ENCODE measurements at regions not wholly inside any gene's neighbourhood (a gene's known extent, or its start where the extent isn't known, plus 50 kb on each side); places are given as distances from the start of the nearest gene placed in this dataset.

DNA sequence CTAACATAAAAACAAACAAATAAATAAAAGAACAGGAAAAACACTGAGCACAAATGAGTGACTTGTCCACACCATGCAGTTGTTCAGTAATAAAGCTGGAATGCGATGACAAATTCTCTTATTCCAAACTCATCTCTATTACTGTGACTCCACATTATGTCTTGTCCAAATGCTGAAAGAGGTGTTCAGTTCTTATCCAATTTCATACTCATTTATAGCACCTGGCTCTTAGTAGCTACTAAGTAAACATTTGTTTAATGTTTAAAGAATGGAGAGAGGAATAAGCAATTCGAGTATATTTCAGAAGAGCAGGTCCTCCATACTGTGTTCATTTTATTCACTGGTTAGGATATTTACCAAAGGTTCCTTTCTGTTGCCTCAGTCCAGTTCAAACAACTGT is 439.0 kb upstream of the JAG1 start:
- H3K9me3 ChIP-seq (ENCODE audit: control insufficient read depth, insufficient read depth, low read length) = no peaks in the 10 kb centered on the region
- H3K4me1 ChIP-seq (ENCODE audit: insufficient read depth, low read length) = no peaks in the 10 kb centered on the region; the same call in 1 of the 2 replicates
- no peaks in the 10 kb centered on the region for H3K36me3 ChIP-seq (ENCODE audit: insufficient read depth, low read length)
- H3K9ac ChIP-seq (ENCODE audit: low read depth, low read length) = no peak overlapping the region

DNA sequence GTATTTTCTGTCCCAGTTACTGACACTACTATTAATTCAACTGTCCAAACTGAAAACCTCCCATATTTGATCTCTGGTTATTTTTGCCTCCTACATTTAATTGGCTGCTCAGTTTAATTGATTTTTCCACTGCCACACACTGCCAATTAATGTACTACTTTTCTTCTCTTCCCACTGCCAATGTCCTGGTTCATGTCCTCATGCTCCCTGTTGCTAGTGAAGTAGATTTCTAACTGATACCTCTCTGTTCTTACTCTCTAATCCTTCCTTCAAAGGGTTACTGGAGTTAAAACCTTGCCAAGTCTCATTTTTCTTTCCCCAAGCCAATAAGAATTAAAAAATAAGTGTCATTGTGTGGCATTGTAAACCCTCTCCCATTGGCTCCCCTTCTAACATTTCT is 440.6 kb upstream of the JAG1 start:
- Histone ChIP-seq H3K9ac (ENCODE audit: low read depth, low read length) (no peak overlapping the region), H3K4me1 (ENCODE audit: insufficient read depth, low read length) (no peaks in the 10 kb centered on the region), H3K9me3 (ENCODE audit: control insufficient read depth, insufficient read depth, low read length) (no peaks in the 10 kb centered on the region), H3K36me3 (ENCODE audit: insufficient read depth, low read length) (no peaks in the 10 kb centered on the region)

DNA sequence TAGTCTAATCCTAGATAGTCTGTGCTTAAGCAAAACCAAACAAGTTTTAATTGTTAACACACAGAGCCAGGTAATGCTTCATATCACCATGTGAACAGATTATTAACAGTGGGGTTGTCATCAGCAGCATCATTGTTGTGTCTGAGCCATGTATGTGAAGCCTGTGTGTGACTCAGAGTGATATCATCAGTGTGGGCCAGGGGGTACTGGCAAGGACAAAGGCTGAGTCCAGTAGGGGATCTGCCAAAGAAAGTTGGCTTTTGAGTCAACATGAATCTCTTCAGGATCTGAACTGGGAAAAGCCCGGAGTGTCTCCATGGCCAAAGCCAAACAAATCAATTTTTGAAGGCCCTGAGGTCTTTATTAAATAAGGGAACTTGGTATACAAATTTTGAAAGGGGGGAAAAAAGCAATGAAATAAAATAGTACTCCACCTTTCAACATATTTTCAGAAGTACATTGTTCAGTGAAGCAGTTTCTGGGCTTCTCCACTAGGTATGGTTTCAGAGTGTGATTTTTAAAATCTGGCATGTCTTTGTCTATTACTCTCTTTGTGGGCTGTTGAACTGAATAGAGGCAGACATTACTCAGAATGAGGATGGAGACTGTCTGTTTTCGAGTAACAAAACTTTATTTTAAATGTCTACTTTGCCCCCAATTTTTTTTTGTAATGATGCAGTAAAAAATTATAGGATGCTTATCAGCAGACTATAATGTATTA is 444.2 kb upstream of the JAG1 start:
- Histone ChIP-seq H3K9me3 (ENCODE audit: control insufficient read depth, insufficient read depth, low read length) (no peaks in the 10 kb centered on the region), H3K36me3 (ENCODE audit: insufficient read depth, low read length) (no peaks in the 10 kb centered on the region), H3K4me1 (ENCODE audit: insufficient read depth, low read length) (no peaks in the 10 kb centered on the region), H3K9ac (ENCODE audit: low read depth, low read length) (no peak overlapping the region)

DNA sequence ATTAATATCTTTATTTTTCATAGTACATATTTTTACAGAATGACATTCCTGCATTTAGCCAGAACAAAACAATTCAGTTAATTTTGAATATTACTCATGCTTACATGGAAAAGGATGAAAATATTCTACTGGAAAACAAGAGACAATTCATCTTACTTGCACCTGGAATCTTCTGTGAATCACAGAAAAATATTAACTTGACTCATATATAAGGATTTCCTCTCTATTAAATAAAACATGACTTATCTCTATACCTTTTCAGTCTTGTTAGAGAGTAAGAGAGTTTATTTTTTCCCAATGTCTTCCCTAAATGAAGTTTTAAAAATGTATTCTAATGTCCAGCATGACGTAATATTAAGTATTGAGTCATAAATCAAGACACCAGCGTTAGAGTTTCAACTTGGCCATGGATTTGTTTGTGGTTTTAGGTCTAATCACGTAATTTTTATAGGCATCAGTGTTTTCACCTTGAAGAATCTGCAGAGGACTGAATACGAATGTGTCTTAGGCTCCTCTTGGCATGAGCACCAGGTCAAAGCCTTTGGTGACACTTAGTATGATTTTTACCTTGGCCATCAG is 445.1 kb upstream of the JAG1 start:
- no peaks in the 10 kb centered on the region for H3K4me1 ChIP-seq (ENCODE audit: insufficient read depth, low read length)
- H3K9ac ChIP-seq (ENCODE audit: low read depth, low read length) = no peak overlapping the region
- H3K36me3 ChIP-seq (ENCODE audit: insufficient read depth, low read length) = no peaks in the 10 kb centered on the region
- H3K9me3 ChIP-seq (ENCODE audit: control insufficient read depth, insufficient read depth, low read length) = no peaks in the 10 kb centered on the region

DNA sequence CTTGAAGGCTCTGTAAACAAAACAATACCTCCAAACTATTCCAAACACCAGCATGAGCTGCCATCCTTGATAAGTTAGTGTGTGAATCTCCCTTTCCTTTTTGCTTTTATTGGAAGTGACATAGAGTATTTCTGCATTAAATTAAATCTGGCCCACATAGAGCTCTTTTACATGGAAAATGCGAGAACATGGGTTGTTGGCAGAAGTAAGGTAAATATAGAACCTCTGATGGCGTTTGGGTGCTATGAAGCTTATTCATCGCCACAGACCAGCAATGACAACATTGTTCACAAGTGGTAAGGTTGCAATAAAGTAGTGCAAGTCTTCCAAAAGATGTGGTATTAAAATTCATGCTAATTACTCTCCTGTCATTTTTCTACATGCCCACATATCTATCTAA is 445.8 kb upstream of the JAG1 start:
- Histone ChIP-seq H3K9me3 (ENCODE audit: control insufficient read depth, insufficient read depth, low read length) (no peaks in the 10 kb centered on the region), H3K36me3 (ENCODE audit: insufficient read depth, low read length) (no peaks in the 10 kb centered on the region), H3K9ac (ENCODE audit: low read depth, low read length) (no peak overlapping the region), H3K4me1 (ENCODE audit: insufficient read depth, low read length) (no peaks in the 10 kb centered on the region)

DNA sequence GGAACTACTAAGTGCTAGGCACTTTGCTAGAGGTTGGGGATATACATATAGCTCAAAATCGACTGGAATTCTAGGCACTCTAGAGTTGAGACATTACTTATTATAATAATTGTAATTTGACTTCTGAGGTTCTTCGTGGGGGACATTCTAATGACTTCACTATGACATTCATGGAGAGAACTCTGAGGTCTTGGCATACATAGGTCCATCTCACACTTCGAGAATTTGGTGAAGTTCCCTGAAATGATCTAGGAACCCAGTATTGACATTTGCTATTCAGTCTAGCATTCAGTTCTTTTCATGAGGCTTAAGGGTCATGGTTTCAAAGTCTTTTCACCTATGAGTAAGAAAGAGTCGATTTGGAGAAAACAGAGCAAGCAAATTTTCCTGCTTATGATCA is 446.6 kb upstream of the JAG1 start:
- H3K9me3 ChIP-seq (ENCODE audit: control insufficient read depth, insufficient read depth, low read length) = no peaks in the 10 kb centered on the region
- no peak overlapping the region for H3K9ac ChIP-seq (ENCODE audit: low read depth, low read length)
- no peaks in the 10 kb centered on the region for H3K4me1 ChIP-seq (ENCODE audit: insufficient read depth, low read length)
- H3K36me3 ChIP-seq (ENCODE audit: insufficient read depth, low read length) = no peaks in the 10 kb centered on the region

DNA sequence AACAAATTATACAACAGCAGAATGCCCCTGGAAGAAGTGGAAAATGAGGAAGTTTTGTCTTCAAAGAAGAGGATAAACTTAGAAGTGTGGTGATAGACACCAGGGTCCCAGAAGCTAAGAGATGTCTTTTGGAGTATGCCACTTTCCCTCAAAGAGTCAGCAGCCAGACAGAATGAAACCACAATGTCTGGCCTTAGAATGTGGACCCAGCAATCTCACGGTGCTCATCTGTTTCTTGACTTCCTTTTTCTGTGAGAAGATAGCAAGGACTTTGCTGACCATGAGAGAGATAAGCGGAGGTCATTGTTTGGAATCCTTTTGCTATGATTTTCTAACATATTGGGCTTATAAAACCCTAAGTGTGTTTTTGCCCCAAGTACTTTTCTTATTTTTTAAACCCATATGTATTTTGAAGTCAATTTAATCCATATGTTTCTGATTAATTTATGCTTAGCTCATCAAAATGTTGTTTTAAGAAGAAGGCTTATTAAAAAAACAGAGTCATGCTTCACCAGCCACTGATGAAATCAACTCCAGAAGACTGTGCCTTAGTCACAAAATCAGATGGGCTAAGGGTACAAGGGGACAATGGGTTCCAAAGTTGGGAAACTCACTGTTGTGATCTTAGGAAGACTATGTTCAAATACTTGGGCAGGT is 451.2 kb upstream of the JAG1 start:
- Histone ChIP-seq H3K4me1 (ENCODE audit: insufficient read depth, low read length) (no peaks in the 10 kb centered on the region), H3K36me3 (ENCODE audit: insufficient read depth, low read length) (no peaks in the 10 kb centered on the region), H3K9ac (ENCODE audit: low read depth, low read length) (no peak overlapping the region), H3K9me3 (ENCODE audit: control insufficient read depth, insufficient read depth, low read length) (no peaks in the 10 kb centered on the region)

DNA sequence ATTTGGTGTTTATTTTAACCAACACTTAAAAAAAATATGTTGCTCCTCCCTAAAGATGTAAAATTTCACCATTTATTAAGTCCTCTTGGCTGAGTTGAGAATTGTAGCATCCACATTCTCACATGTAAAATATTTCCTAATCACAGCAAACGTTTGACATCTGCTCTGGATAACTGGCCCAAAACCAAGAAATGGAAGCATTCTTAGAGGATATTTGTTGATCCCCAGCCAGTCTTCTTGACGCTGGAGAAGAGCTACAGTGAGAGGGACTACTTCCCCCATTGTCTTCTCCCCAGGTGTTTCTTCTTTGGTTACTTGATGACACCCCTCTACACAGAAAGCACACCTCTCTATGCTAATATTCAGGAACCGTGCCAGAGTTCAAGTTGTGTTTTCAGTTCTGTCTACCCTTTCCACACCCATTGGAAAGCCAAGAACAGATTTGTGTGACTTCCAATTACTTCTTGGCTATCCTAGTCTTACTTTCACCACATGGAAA is 454.5 kb upstream of the JAG1 start:
- Histone ChIP-seq H3K9ac (ENCODE audit: low read depth, low read length) (no peak overlapping the region), H3K4me1 (ENCODE audit: insufficient read depth, low read length) (no peaks in the 10 kb centered on the region)

DNA sequence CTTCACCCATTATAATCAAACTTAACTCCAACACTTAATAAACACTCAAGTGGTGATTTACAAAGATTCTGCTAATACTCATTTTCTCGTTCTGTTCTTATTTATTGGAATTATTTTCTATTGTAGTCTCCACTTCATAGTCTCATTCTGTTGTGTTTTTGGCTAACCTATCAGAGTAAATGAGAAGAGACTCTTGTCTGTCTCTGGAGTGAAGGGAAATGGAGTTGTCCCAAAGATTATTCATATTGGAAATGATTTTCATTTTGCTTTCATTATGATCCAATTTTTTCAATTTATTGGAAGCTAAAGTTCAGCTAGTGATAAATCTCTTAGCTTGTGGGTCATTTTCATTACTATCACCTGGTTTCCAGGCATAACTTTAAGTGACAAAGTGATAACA is 454.9 kb upstream of the JAG1 start:
- Histone ChIP-seq H3K9me3 (ENCODE audit: control insufficient read depth, insufficient read depth, low read length) (no peaks in the 10 kb centered on the region), H3K4me1 (ENCODE audit: insufficient read depth, low read length) (no peaks in the 10 kb centered on the region), H3K36me3 (ENCODE audit: insufficient read depth, low read length) (no peaks in the 10 kb centered on the region), H3K9ac (ENCODE audit: low read depth, low read length) (no peak overlapping the region)

More for the DNA sequence above, 454.5 kb upstream of the JAG1 start:
- Histone ChIP-seq H3K9me3 (ENCODE audit: control insufficient read depth, insufficient read depth, low read length) (no peaks in the 10 kb centered on the region), H3K36me3 (ENCODE audit: insufficient read depth, low read length) (no peaks in the 10 kb centered on the region)

DNA sequence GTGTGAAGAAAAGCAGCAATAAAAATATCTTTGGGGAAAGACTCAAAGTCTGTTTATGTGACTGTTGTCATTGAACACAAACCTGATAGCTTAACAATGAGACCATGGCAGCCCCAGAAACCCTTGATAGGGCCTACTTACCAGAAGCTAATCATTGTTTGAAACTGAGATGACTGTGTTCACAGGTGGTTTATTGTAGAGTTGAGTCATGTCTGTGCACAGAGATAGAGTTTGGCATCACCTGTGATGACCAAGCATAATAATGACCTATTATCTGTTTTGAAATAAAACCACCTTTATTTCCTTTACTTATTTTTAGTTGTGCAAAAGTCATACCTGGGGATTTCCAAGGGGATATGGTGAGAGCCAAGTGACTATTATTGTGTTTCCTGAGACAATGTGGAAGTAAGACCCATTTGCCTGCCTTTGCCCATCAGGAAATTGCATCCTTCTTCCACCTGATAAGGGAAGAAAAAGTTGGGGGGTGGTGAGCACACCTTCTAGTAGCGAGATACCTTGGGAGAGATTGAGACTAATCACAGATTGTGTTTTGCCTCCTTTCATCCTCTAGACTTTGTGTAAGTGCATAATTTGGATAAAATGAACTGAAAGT is 456.9 kb upstream of the JAG1 start:
- no peaks in the 10 kb centered on the region for H3K36me3 ChIP-seq (ENCODE audit: insufficient read depth, low read length)

DNA sequence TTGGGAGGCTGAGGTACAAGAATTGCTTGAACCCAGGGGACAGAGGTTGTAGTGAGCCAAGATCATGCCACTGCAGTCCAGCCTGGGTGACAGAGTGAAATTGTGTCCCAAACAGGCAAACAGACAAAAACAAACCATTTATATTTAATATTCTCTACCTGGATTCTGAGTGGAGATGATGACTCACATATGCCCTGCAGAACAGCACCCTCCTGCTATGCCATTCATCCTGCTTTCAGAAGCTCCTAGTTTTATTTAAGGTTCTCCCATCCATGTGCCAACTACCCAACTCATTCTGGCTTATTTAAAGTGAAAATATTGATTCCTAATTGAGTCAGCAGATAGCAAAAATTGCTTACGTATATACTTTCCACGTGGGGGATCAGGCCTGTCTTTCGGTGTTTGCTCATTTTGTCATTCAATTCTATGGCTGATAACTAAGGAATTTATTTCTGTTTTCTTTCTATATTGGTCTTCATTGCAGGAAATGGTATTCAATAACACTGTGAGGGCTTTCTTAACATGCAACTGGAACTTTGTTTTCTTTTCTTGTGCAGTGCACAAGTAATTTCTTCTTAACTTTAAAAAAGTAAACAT is 459.1 kb upstream of the JAG1 start:
- H3K36me3 ChIP-seq (ENCODE audit: insufficient read depth, low read length) = no peaks in the 10 kb centered on the region
- no peaks in the 10 kb centered on the region for H3K9me3 ChIP-seq (ENCODE audit: control insufficient read depth, insufficient read depth, low read length)
- no peak overlapping the region for H3K9ac ChIP-seq (ENCODE audit: low read depth, low read length)
- no peaks in the 10 kb centered on the region for H3K4me1 ChIP-seq (ENCODE audit: insufficient read depth, low read length)

More for the DNA sequence above, 456.9 kb upstream of the JAG1 start:
- Histone ChIP-seq H3K4me1 (ENCODE audit: insufficient read depth, low read length) (no peaks in the 10 kb centered on the region), H3K9ac (ENCODE audit: low read depth, low read length) (no peak overlapping the region), H3K9me3 (ENCODE audit: control insufficient read depth, insufficient read depth, low read length) (no peaks in the 10 kb centered on the region)

DNA sequence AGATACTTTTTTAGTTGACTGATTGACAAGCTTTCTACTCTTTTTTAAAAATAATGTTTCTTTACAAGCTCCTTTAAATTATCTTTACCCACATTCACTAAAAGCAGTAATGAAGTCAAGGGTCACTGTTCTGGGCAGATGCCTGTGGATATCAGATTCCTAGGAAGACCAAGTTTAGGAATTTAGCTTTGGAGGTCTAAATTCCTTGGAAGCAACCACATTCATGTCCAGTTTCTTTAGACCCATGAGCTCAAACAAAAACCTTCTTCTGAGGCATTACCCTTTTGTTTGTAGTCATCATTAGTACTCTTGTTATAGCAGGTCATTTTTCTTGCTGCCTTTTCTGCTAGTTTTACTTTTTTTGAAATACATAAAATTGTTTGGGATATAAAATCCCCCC is 462.9 kb upstream of the JAG1 start:
- Histone ChIP-seq H3K9ac (ENCODE audit: low read depth, low read length) (no peak overlapping the region), H3K9me3 (ENCODE audit: control insufficient read depth, insufficient read depth, low read length) (0 out of 2 replicates have a peak, but pooled peaks cover 2% of the 10 kb centered on the region), H3K36me3 (ENCODE audit: insufficient read depth, low read length) (no peaks in the 10 kb centered on the region), H3K4me1 (ENCODE audit: insufficient read depth, low read length) (no peaks in the 10 kb centered on the region)

DNA sequence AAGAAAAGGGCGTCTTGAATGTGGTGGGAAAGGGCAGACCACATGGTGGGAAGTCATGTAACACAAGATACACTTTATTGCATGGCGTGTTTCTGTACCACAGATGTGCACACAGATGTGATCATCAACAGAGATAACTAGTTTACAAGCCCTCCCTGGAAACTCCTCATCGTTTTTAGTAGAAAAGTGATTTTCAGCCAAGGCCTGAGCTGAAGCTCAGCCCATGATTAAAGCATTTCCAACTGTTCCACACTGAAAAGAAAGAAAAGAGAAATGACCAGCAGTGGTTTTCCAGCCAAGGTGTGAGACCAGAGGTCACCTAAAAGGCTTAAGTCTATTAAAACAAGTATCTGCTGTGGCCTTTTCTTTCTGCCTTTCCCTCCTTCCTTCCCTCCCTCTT is 463.9 kb upstream of the JAG1 start:
- H3K9ac ChIP-seq (ENCODE audit: low read depth, low read length) = no peak overlapping the region
- no peaks in the 10 kb centered on the region for H3K36me3 ChIP-seq (ENCODE audit: insufficient read depth, low read length)
- no peaks in the 10 kb centered on the region for H3K4me1 ChIP-seq (ENCODE audit: insufficient read depth, low read length)
- 0 out of 2 replicates have a peak, but pooled peaks cover 2% of the 10 kb centered on the region for H3K9me3 ChIP-seq (ENCODE audit: control insufficient read depth, insufficient read depth, low read length)

DNA sequence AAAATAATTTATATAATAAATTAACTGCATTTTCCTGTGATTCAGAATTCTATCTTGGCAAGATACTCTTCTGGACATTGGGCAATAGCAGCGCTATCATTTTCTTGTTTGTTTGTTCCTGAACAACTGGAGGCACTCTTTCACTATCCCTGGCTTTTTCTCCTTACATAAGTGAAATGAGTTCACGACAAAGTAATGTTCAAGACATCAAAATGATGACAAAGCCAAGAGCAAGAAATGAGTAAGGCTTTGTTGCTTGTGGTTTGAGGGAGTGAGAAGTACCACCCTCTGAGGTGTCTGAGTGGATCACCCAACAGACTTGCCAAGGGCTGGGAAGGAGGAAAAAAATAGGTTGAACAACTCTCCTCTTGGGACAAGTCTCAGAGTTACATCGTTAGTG is 466.6 kb upstream of the JAG1 start:
- Histone ChIP-seq H3K36me3 (ENCODE audit: insufficient read depth, low read length) (no peaks in the 10 kb centered on the region), H3K9ac (ENCODE audit: low read depth, low read length) (no peak overlapping the region), H3K4me1 (ENCODE audit: insufficient read depth, low read length) (no peaks in the 10 kb centered on the region), H3K9me3 (ENCODE audit: control insufficient read depth, insufficient read depth, low read length) (0 out of 2 replicates have a peak, but pooled peaks cover 2% of the 10 kb centered on the region)
